ENCODE measurements at regions not wholly inside any gene's neighbourhood (a gene's known extent, or its start where the extent isn't known, plus 50 kb on each side); places are given as distances from the start of the nearest gene placed in this dataset.

- no peak overlapping the region for H3K4me3 ChIP-seq (ENCODE audit: low read depth, low read length)
- H3K9ac ChIP-seq (ENCODE audit: low read depth, low read length): no peak overlapping the region
- no peaks in the 10 kb centered on the region for H3K9me3 ChIP-seq (ENCODE audit: control insufficient read depth, insufficient read depth, low read length)
- no peaks in the 10 kb centered on the region for H3K27me3 ChIP-seq (ENCODE audit: control insufficient read depth, insufficient read depth, low read length)
- H3K36me3 ChIP-seq (ENCODE audit: control insufficient read depth, insufficient read depth, low read length): no peaks in the 10 kb centered on the region
- H3K4me1 ChIP-seq (ENCODE audit: control insufficient read depth, insufficient read depth, low read length): no peaks in the 10 kb centered on the region
Observed at GRCh38 chr15:99507504-99508310, 58.1 kb upstream of the MEF2A start.

GRCh38 chr15:99508311-99508645 lies 57.5 kb upstream of the MEF2A start:
- Histone ChIP-seq H3K27me3 (ENCODE audit: control insufficient read depth, insufficient read depth, low read length) (no peaks in the 10 kb centered on the region), H3K9ac (ENCODE audit: low read depth, low read length) (no peak overlapping the region), H3K36me3 (ENCODE audit: control insufficient read depth, insufficient read depth, low read length) (no peaks in the 10 kb centered on the region), H3K9me3 (ENCODE audit: control insufficient read depth, insufficient read depth, low read length) (no peaks in the 10 kb centered on the region), H3K4me1 (ENCODE audit: control insufficient read depth, insufficient read depth, low read length) (no peaks in the 10 kb centered on the region), H3K4me3 (ENCODE audit: low read depth, low read length) (no peak overlapping the region)

DNA sequence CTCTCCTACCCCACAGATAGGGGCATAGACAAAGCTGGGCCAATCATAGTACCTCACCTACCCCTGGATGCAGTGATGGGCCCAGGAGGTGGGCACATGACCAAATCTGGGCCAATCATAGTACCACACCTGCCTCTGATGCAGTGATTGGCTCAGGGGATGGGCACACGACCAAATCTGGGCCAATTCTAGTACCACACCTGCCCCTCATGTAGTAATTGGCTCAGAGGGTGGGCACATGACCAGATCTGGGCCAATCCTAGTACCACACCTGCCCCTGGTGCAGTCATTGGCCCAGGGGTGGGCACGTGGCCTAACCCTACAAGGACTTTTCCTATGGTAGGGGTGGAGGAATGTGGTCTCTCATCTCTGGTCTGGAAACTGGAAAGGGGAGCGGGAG lies 56.9 kb upstream of the MEF2A start:
- Histone ChIP-seq H3K36me3 (ENCODE audit: control insufficient read depth, insufficient read depth, low read length) (no peaks in the 10 kb centered on the region), H3K4me1 (ENCODE audit: control insufficient read depth, insufficient read depth, low read length) (no peaks in the 10 kb centered on the region), H3K9me3 (ENCODE audit: control insufficient read depth, insufficient read depth, low read length) (no peaks in the 10 kb centered on the region), H3K4me3 (ENCODE audit: low read depth, low read length) (no peak overlapping the region), H3K27me3 (ENCODE audit: control insufficient read depth, insufficient read depth, low read length) (no peaks in the 10 kb centered on the region), H3K9ac (ENCODE audit: low read depth, low read length) (no peak overlapping the region)

GRCh38 chr15:99509686-99510461 lies 55.9 kb upstream of the MEF2A start:
- Histone ChIP-seq H3K9ac (ENCODE audit: low read depth, low read length) (no peak overlapping the region), H3K36me3 (ENCODE audit: control insufficient read depth, insufficient read depth, low read length) (no peaks in the 10 kb centered on the region), H3K9me3 (ENCODE audit: control insufficient read depth, insufficient read depth, low read length) (no peaks in the 10 kb centered on the region), H3K4me3 (ENCODE audit: low read depth, low read length) (no peak overlapping the region), H3K27me3 (ENCODE audit: control insufficient read depth, insufficient read depth, low read length) (no peaks in the 10 kb centered on the region), H3K4me1 (ENCODE audit: control insufficient read depth, insufficient read depth, low read length) (no peaks in the 10 kb centered on the region)

DNA sequence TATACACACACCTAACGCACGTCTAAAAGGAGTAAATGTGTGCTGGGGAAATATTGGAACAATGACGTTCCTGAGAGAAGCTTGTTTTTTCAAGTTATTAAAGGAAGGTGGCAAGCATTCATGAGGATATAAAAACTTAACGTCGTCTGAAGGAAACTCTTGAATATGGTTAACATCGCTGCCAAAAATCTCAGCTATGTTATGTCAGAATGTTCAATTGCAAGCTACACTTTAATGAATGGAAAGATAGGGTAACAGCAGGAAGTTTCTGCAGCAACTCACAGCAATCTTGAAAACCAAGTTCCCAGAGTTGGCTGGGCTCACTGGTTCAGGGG lies 54.3 kb upstream of the MEF2A start:
- H3K36me3 ChIP-seq (ENCODE audit: control insufficient read depth, insufficient read depth, low read length): no peaks in the 10 kb centered on the region
- no peaks in the 10 kb centered on the region for H3K27me3 ChIP-seq (ENCODE audit: control insufficient read depth, insufficient read depth, low read length)
- H3K4me1 ChIP-seq (ENCODE audit: control insufficient read depth, insufficient read depth, low read length): no peaks in the 10 kb centered on the region
- no peak overlapping the region for H3K4me3 ChIP-seq (ENCODE audit: low read depth, low read length)
- H3K9ac ChIP-seq (ENCODE audit: low read depth, low read length): no peak overlapping the region
- H3K9me3 ChIP-seq (ENCODE audit: control insufficient read depth, insufficient read depth, low read length): no peaks in the 10 kb centered on the region

DNA sequence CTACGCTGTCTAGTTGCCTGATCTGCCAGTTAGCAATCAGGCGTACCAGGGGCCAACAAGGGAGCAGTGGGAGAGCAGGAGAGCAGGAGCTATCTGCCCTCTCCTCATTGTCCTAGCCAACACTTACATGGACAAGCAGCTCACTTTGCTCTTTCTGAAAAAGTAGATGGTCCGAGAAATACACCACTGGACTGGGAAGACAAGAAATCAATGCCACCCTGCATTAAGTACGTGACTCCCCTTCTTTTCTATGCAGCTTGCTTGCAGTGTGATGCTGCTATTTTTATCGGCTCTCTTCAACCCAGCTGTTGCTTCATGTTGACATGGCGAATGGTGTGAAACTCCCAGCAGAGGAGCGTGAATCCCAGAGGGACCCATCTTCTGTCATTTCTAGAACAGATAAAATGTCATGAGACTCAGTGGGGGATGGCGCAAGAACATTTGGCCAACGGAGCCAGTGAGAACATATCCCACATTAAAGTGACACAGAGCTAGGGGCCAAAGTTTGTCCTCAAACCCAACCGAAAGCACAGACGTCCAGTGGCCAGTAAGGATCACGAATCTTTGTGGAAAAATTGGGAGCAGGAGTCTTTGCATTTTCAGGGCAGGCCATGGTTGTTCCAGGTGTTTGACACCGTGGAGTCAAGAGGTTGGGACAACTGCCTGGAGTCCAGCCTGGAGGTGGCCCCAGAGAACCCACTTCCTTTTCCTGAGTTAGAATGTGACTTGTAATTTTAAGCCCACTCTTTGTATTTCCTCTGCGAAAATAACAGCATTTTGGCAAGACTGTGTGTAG lies 53.7 kb upstream of the MEF2A start:
- no peaks in the 10 kb centered on the region for H3K27me3 ChIP-seq (ENCODE audit: control insufficient read depth, insufficient read depth, low read length)
- no peaks in the 10 kb centered on the region for H3K9me3 ChIP-seq (ENCODE audit: control insufficient read depth, insufficient read depth, low read length)
- H3K36me3 ChIP-seq (ENCODE audit: control insufficient read depth, insufficient read depth, low read length): no peaks in the 10 kb centered on the region
- no peak overlapping the region for H3K4me3 ChIP-seq (ENCODE audit: low read depth, low read length)
- no peak overlapping the region for H3K9ac ChIP-seq (ENCODE audit: low read depth, low read length)
- H3K4me1 ChIP-seq (ENCODE audit: control insufficient read depth, insufficient read depth, low read length): no peaks in the 10 kb centered on the region

DNA sequence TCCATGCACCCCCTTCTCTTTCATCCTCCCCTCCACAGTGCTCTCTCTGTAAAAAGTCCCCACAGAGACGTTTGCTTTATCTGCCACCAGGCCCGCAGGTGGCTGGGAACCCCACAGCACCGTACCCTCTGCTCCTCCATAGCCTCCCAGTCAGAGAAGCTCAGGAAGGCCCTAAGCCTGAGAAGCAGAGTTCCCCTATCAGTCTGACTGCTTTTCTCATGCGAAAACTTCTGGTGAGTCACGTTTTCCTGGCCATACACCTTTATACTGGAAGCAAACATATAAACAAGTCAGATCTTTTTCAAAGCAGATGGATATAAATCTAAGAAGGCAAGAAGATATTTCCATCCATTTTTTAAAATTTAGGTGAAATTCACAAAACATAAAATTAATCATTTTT lies 51.5 kb upstream of the MEF2A start:
- H3K4me3 ChIP-seq (ENCODE audit: low read depth, low read length): no peak overlapping the region
- no peaks in the 10 kb centered on the region for H3K9me3 ChIP-seq (ENCODE audit: control insufficient read depth, insufficient read depth, low read length)
- H3K4me1 ChIP-seq (ENCODE audit: control insufficient read depth, insufficient read depth, low read length): no peaks in the 10 kb centered on the region
- no peak overlapping the region for H3K9ac ChIP-seq (ENCODE audit: low read depth, low read length)
- H3K27me3 ChIP-seq (ENCODE audit: control insufficient read depth, insufficient read depth, low read length): no peaks in the 10 kb centered on the region
- no peaks in the 10 kb centered on the region for H3K36me3 ChIP-seq (ENCODE audit: control insufficient read depth, insufficient read depth, low read length)
